ENCODE measurements at regions not wholly inside any gene's neighbourhood (a gene's known extent, or its start where the extent isn't known, plus 50 kb on each side); places are given as distances from the start of the nearest gene placed in this dataset.
"Not testable (repeated sequence)": the region's sequence is repeated elsewhere in the genome, so short reads cannot be mapped to it uniquely, and the experiment has no call there.

DNA sequence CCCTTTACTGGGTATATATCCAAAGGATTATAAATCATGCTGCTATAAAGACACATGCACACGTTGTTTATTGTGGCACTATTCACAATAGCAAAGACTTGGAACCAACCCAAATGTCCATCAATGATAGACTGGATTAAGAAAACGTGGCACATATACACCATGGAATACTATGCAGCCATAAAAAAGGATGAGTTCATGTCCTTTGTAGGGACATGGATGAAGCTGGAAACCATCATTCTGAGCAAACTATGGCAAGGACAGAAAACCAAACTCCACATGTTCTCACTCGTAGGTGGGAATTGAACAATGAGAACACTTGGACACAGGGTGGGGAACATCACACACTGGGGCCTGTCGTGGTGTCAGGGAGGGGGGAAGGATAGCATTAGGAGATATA, 59.2 kb downstream of the CXorf49B start:
- not testable (repeated sequence) for H2AK5ac ChIP-seq (ENCODE audit: low read depth, low read length); H2AFZ ChIP-seq (ENCODE audit: low read length); H3K18ac ChIP-seq (ENCODE audit: low read length); DNase-seq (ENCODE audit: low spot score); H3K4me2 ChIP-seq (ENCODE audit: insufficient read depth, low read length, poor library complexity, severe bottlenecking); H3K4me1 ChIP-seq (ENCODE audit: control insufficient read depth in 2 of 2, insufficient read depth in 1 of 2, low read depth in 1 of 2, low read length in 2 of 2); H3K14ac ChIP-seq (ENCODE audit: low read length); H3K79me1 ChIP-seq (ENCODE audit: low read depth, low read length); H4K91ac ChIP-seq (ENCODE audit: low read depth, low read length, poor library complexity); H2BK5ac ChIP-seq (ENCODE audit: low read length); H2BK120ac ChIP-seq (ENCODE audit: low read depth, low read length); H3K4ac ChIP-seq (ENCODE audit: low read length); H3K9ac ChIP-seq (ENCODE audit: low read depth, low read length, poor library complexity); H3K4me3 ChIP-seq (ENCODE audit: low read length in 2 of 2); H2BK15ac ChIP-seq (ENCODE audit: low read length); H3K9me3 ChIP-seq (replicated peaks in 1 of 2; ENCODE audit: control insufficient read depth in 2 of 2, insufficient read depth in 1 of 2, low read depth in 1 of 2, low read length in 2 of 2); H2BK12ac ChIP-seq (ENCODE audit: low read length); H3K23ac ChIP-seq (ENCODE audit: low read depth, low read length, poor library complexity); H3K36me3 ChIP-seq (replicated peaks in 1 of 2; ENCODE audit: control insufficient read depth in 2 of 2, insufficient read depth in 2 of 2, low read length in 2 of 2); H3K27ac ChIP-seq (replicated peaks; ENCODE audit: low read length); H4K8ac ChIP-seq (ENCODE audit: low read depth, low read length)
- H3K27me3 ChIP-seq (ENCODE audit: control insufficient read depth in 3 of 3, insufficient read depth in 3 of 3, low read depth in 1 of 3, low read length in 3 of 3) = peaks cover 0 to 16% (median 0%) of the 10 kb centered on the region in 3 experiments
- WGBS, 2 donors (ENCODE audit: extremely low coverage in 2 of 2, insufficient read length in 2 of 2, insufficient replicate concordance in 1 of 2) = no CpG with 5 or more reads among the region's 4 CpGs

DNA sequence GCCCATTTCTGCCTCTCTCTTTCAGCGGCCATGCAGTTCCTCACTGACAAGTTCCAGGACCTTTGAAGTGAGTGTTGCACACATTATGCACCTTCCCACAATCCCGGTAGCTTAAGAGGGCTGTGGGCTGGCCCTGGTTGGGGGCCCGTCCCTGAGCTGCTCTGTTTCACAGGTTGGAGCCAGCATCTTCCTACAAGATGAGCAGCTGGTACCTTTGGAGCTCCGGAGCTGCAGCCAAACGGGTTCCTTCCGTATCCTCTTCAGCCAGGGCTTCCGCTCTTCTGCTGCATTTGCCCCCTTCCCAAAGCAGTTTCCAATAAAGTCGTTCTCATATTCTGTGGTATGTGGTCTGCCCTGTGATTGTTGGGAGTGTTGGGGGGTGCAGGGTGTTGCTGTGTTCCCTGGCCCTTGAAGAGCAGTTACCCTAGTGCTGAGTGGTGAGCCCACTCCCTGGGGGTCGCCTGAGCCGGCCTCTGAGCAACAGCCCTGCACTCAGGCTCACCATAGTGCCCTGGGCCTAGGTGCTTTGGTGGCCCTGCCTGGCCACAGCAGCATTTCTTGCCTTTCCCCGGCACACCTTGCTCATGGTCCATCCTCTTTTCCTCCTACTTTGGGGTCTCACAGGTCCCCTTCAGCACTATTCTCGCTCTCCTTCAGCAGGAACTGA, 60.4 kb downstream of the CXorf49B start:
- Histone ChIP-seq H3K27me3 (ENCODE audit: control insufficient read depth in 3 of 3, insufficient read depth in 3 of 3, low read depth in 1 of 3, low read length in 3 of 3) (peaks cover 0 to 16% (median 0%) of the 10 kb centered on the region in 3 experiments), H3K4me1 (ENCODE audit: control insufficient read depth in 2 of 2, insufficient read depth in 1 of 2, low read depth in 1 of 2, low read length in 2 of 2) (no peaks in the 10 kb centered on the region), H3K4me3 (ENCODE audit: low read length in 2 of 2) (no peak overlapping the region), H3K36me3 (replicated peaks in 1 of 2; ENCODE audit: control insufficient read depth in 2 of 2, insufficient read depth in 2 of 2, low read length in 2 of 2) (no peaks in the 10 kb centered on the region), H3K79me1 (ENCODE audit: low read depth, low read length) (no peaks in the 10 kb centered on the region), H3K23ac (ENCODE audit: low read depth, low read length, poor library complexity) (no peak overlapping the region), H4K8ac (ENCODE audit: low read depth, low read length) (no peak overlapping the region), H3K14ac (ENCODE audit: low read length) (peak overlapping the region; percentile 31), H2BK5ac (ENCODE audit: low read length) (no peak overlapping the region), H2AFZ (ENCODE audit: low read length) (no peak overlapping the region), H3K4me2 (ENCODE audit: insufficient read depth, low read length, poor library complexity, severe bottlenecking) (no peak overlapping the region), H2BK12ac (ENCODE audit: low read length) (no peak overlapping the region), H3K9ac (ENCODE audit: low read depth, low read length, poor library complexity) (no peak overlapping the region), H3K4ac (ENCODE audit: low read length) (no peak overlapping the region), H3K9me3 (replicated peaks in 1 of 2; ENCODE audit: control insufficient read depth in 2 of 2, insufficient read depth in 1 of 2, low read depth in 1 of 2, low read length in 2 of 2) (no peaks in the 10 kb centered on the region), H2AK5ac (ENCODE audit: low read depth, low read length) (no peak overlapping the region), H2BK120ac (ENCODE audit: low read depth, low read length) (no peak overlapping the region), H2BK15ac (ENCODE audit: low read length) (no peak overlapping the region), H3K18ac (ENCODE audit: low read length) (no peak overlapping the region), H3K27ac (replicated peaks; ENCODE audit: low read length) (no peak overlapping the region), H4K91ac (ENCODE audit: low read depth, low read length, poor library complexity) (no peak overlapping the region)
- WGBS, 2 donors (ENCODE audit: extremely low coverage in 2 of 2, insufficient read length in 2 of 2, insufficient replicate concordance in 1 of 2) = no CpG with 5 or more reads among the region's 12 CpGs
- no peak for DNase-seq (ENCODE audit: low spot score)

DNA sequence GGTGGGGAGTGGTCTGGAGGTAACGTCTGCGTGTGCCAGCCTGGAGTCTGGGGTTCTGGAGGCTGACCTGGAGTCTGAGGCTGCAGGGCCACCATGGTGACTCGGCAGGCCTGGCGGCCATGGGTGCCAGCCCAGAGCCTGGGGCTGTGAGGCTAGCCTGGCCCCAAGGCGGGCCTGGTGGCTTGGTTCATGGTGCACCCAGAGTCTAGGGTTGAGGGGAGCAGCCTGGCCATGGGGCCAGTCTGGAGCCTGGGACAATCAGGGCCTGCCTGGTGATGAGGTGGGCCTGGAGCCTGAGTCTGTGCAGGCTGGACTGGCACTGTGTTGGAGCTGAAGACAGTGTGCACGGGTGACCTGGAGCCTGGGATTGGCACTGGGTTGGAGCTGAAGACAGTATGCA, 64.9 kb downstream of the CXorf49B start:
- H2AFZ ChIP-seq (ENCODE audit: low read length) = no peak overlapping the region
- no peak for DNase-seq (ENCODE audit: low spot score)
- no peak overlapping the region for H4K8ac ChIP-seq (ENCODE audit: low read depth, low read length)
- no peak overlapping the region for H3K4me2 ChIP-seq (ENCODE audit: insufficient read depth, low read length, poor library complexity, severe bottlenecking)
- H2BK12ac ChIP-seq (ENCODE audit: low read length) = no peak overlapping the region
- H3K27ac ChIP-seq (replicated peaks; ENCODE audit: low read length) = no peak overlapping the region
- H3K27me3 ChIP-seq (ENCODE audit: control insufficient read depth in 3 of 3, insufficient read depth in 3 of 3, low read depth in 1 of 3, low read length in 3 of 3) = peaks cover 0 to 18% (median 0%) of the 10 kb centered on the region in 3 experiments
- no peaks in the 10 kb centered on the region for H3K9me3 ChIP-seq (replicated peaks in 1 of 2; ENCODE audit: control insufficient read depth in 2 of 2, insufficient read depth in 1 of 2, low read depth in 1 of 2, low read length in 2 of 2)
- H3K4me3 ChIP-seq (ENCODE audit: low read length in 2 of 2) = no peak overlapping the region
- no peaks in the 10 kb centered on the region for H3K4me1 ChIP-seq (ENCODE audit: control insufficient read depth in 2 of 2, insufficient read depth in 1 of 2, low read depth in 1 of 2, low read length in 2 of 2)
- WGBS, 2 donors (ENCODE audit: extremely low coverage in 2 of 2, insufficient read length in 2 of 2, insufficient replicate concordance in 1 of 2) = no CpG with 5 or more reads among the region's 6 CpGs
- H2BK120ac ChIP-seq (ENCODE audit: low read depth, low read length) = no peak overlapping the region
- H3K36me3 ChIP-seq (replicated peaks in 1 of 2; ENCODE audit: control insufficient read depth in 2 of 2, insufficient read depth in 2 of 2, low read length in 2 of 2) = no peaks in the 10 kb centered on the region
- H3K79me1 ChIP-seq (ENCODE audit: low read depth, low read length) = no peaks in the 10 kb centered on the region
- no peak overlapping the region for H3K9ac ChIP-seq (ENCODE audit: low read depth, low read length, poor library complexity)
- no peak overlapping the region for H2BK5ac ChIP-seq (ENCODE audit: low read length)
- H3K14ac ChIP-seq (ENCODE audit: low read length) = no peak overlapping the region
- no peak overlapping the region for H3K23ac ChIP-seq (ENCODE audit: low read depth, low read length, poor library complexity)
- no peak overlapping the region for H3K4ac ChIP-seq (ENCODE audit: low read length)
- no peak overlapping the region for H4K91ac ChIP-seq (ENCODE audit: low read depth, low read length, poor library complexity)
- H2AK5ac ChIP-seq (ENCODE audit: low read depth, low read length) = no peak overlapping the region
- H2BK15ac ChIP-seq (ENCODE audit: low read length) = no peak overlapping the region
- H3K18ac ChIP-seq (ENCODE audit: low read length) = peak overlapping the region; percentile 57

- WGBS, 2 donors (ENCODE audit: extremely low coverage in 2 of 2, insufficient read length in 2 of 2, insufficient replicate concordance in 1 of 2) = no CpG with 5 or more reads among the region's 4 CpGs
- H3K18ac ChIP-seq (ENCODE audit: low read length); H3K27me3 ChIP-seq (ENCODE audit: control insufficient read depth in 3 of 3, insufficient read depth in 3 of 3, low read depth in 1 of 3, low read length in 3 of 3); H3K4me3 ChIP-seq (ENCODE audit: low read length in 2 of 2); H2BK12ac ChIP-seq (ENCODE audit: low read length); H3K9ac ChIP-seq (ENCODE audit: low read depth, low read length, poor library complexity); H2BK120ac ChIP-seq (ENCODE audit: low read depth, low read length); H3K79me1 ChIP-seq (ENCODE audit: low read depth, low read length); H3K27ac ChIP-seq (replicated peaks; ENCODE audit: low read length); H3K4me2 ChIP-seq (ENCODE audit: insufficient read depth, low read length, poor library complexity, severe bottlenecking); H4K8ac ChIP-seq (ENCODE audit: low read depth, low read length); H3K36me3 ChIP-seq (replicated peaks in 1 of 2; ENCODE audit: control insufficient read depth in 2 of 2, insufficient read depth in 2 of 2, low read length in 2 of 2); H2BK5ac ChIP-seq (ENCODE audit: low read length); H4K91ac ChIP-seq (ENCODE audit: low read depth, low read length, poor library complexity); H3K4ac ChIP-seq (ENCODE audit: low read length); H3K4me1 ChIP-seq (ENCODE audit: control insufficient read depth in 2 of 2, insufficient read depth in 1 of 2, low read depth in 1 of 2, low read length in 2 of 2); DNase-seq (ENCODE audit: low spot score); H3K23ac ChIP-seq (ENCODE audit: low read depth, low read length, poor library complexity); H2BK15ac ChIP-seq (ENCODE audit: low read length); H2AK5ac ChIP-seq (ENCODE audit: low read depth, low read length); H3K9me3 ChIP-seq (replicated peaks in 1 of 2; ENCODE audit: control insufficient read depth in 2 of 2, insufficient read depth in 1 of 2, low read depth in 1 of 2, low read length in 2 of 2); H3K14ac ChIP-seq (ENCODE audit: low read length); H2AFZ ChIP-seq (ENCODE audit: low read length): not testable (repeated sequence)
These were observed 72.6 kb upstream of the NHSL2 start for GRCh38 chrX:71838092-71838491.

All from neuronal stem cell (in vitro differentiated cells).